Neural progenitor cell (in vitro differentiated cells): ENCODE measurements at regions not wholly inside any gene's neighbourhood (a gene's known extent, or its start where the extent isn't known, plus 50 kb on each side); places are given as distances from the start of the nearest gene placed in this dataset.

Experiments used
- CTCF ChIP-seq: fragments of 200-600 bp; sonication (generic); IDR thresholded peaks from 2 replicates; pipeline ENCODE4 v1.5.1; 2017; ENCODE audit warnings: antibody characterized with exemption, mild to moderate bottlenecking
- EZH2 ChIP-seq: fragments of 200-600 bp; sonication (generic); IDR thresholded peaks from 2 replicates; pipeline ENCODE4 v1.6.1; 2017; ENCODE audit warnings: antibody characterized with exemption, mild to moderate bottlenecking, moderate library complexity
- EZH2phosphoT487 ChIP-seq: fragments of 200-600 bp; sonication (generic); IDR thresholded peaks from 2 replicates; pipeline ENCODE4 v1.6.1; 2017; ENCODE audit warnings: antibody characterized with exemption

- TF ChIP-seq CTCF: no peak
- no peak for TF ChIP-seq EZH2phosphoT487
- TF ChIP-seq EZH2: no peak
Measured at GRCh38 chr12:17322090-17322489, 716.1 kb upstream of the LMO3 start.
